ENCODE measurements at regions not wholly inside any gene's neighbourhood (a gene's known extent, or its start where the extent isn't known, plus 50 kb on each side); places are given as distances from the start of the nearest gene placed in this dataset.
"Not testable (repeated sequence)": the region's sequence is repeated elsewhere in the genome, so short reads cannot be mapped to it uniquely, and the experiment has no call there.

DNA sequence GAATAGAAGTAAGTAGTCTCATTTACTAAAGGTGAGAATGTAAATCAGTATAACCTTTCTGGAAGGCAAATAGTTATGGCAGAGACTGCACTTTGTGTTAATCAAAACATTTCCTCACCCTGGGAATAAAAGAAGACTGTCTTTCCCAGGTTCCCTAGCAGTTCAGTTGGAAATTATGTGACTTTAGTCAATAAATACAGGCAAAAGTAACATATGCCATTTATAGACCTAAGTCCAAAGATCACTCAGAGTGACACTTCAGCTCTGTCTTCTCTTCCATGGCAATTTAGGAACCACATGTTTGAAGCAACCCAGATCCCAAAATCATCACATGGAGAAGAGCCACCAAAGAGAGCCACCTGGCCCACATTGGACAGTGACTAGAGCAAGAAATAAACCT, 160.7 kb upstream of the SV2C start:
- H3K9me3 Mint-ChIP-seq: peaks cover 0 to 6% of the 10 kb centered on the region in 2 donors
- ATAC-seq (replicated peaks): no peak

DNA sequence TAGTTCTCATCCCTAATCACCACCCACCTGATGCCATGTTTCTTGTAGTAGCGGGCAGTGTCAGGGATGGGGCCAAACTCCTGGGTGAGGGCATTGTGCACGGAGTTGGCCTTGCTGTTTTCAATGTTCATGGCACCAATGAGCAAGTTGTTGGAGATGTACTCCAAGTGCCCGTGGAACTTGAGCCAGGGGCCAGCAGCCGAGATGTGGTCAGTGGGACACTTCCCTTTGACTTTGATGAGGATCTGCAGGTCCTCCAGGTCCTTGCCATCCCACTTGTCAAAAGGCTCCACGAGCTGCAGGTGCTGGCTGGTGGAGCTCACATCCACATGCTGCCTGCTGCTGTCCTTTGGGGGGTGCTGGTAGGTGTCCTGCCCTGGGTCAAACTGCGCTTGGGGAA, 162.2 kb upstream of the SV2C start:
- Mint-ChIP-seq H3K4me3 (no peak overlapping the region), H3K36me3 (no peaks in the 10 kb centered on the region), H3K4me1 (no peaks in the 10 kb centered on the region), H3K9me3 (no peaks in the 10 kb centered on the region), H3K27me3 (peaks cover 11 to 26% of the 10 kb centered on the region in 2 donors), H3K27ac (no peak overlapping the region)
- ATAC-seq (replicated peaks) (no peak), DNase-seq (no peak)

More for the DNA sequence above, 160.7 kb upstream of the SV2C start:
- Mint-ChIP-seq H3K27ac (no peak overlapping the region), H3K4me1 (no peaks in the 10 kb centered on the region), H3K4me3 (no peak overlapping the region), H3K36me3 (no peaks in the 10 kb centered on the region), H3K27me3 (peaks cover 11 to 14% of the 10 kb centered on the region in 2 donors)
- DNase-seq: no peak

DNA sequence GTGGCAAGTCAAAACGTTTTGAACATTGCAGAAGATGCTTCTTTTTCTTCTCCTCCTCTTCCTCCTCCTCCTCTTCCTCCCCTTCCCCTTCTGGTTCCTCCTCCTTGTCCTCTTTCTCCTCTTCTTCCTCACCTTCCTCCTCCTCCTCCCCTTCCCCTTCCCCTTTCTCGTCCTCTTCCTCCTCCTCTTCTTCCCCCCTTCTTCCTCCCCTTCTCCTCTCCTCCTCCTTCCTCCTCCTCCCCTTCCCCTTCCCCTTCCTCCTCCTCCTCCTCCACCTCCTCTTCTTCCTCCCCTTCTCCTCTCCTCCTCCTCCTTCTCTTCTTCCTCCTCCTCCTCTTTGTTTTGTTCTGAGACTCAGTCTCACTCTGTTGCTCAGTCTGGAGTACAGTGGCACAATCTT, 167.0 kb upstream of the SV2C start:
- H3K36me3 Mint-ChIP-seq: no peaks in the 10 kb centered on the region
- ATAC-seq (replicated peaks) (no peak), DNase-seq (no peak)
- H3K27me3 Mint-ChIP-seq: peaks cover 11 to 24% of the 10 kb centered on the region in 2 donors
- H3K4me3 Mint-ChIP-seq: no peak overlapping the region
- H3K9me3 Mint-ChIP-seq: no peaks in the 10 kb centered on the region
- H3K4me1 Mint-ChIP-seq: no peaks in the 10 kb centered on the region
- H3K27ac Mint-ChIP-seq: no peak overlapping the region

DNA sequence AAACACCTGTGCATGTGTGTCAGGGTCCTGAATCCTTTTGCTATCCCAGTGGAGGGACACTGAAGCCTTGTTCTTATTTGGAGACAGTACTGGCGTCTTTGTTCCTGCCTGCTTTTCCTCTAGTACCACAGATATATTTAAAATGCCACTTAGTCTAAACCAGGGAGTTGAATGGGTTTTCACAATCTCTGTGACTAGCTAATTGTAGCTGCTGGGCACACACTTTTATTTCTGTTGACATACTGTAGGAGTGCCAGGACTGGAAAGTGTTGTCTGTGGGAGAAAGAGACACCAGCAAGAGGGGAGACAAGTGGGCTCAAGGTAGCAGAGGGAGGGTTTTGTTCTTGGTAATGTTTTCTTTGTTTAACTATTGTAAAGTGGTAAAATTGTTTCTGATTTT, 174.0 kb upstream of the SV2C start:
- no peaks in the 10 kb centered on the region for H3K36me3 Mint-ChIP-seq
- no peak overlapping the region for H3K4me3 Mint-ChIP-seq
- H3K27ac Mint-ChIP-seq: no peak overlapping the region
- H3K27me3 Mint-ChIP-seq: peaks cover 9 to 18% of the 10 kb centered on the region in 2 donors
- no peaks in the 10 kb centered on the region for H3K9me3 Mint-ChIP-seq
- H3K4me1 Mint-ChIP-seq: no peaks in the 10 kb centered on the region
- ATAC-seq (replicated peaks) (no peak), DNase-seq (no peak)

DNA sequence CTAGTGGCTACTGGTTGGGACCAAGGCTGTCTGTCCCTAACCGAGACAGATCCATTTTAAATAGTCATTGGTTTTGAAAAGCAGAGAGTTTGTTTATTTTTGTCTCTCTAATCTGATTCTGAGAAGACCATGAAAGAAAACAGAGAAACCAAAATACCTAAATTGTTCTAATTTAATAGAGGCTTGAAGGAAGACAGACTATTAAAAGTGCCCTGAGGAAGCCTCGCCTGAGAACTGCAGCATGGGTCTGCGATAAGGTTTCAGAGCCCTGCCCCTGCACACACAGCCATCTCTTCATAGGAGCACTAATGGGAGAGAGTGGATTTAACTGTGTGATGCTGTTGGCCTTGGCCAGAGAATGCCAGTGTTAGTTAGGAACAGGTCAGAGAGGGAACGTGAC, 175.5 kb upstream of the SV2C start:
- peaks cover 20 to 28% of the 10 kb centered on the region in 2 donors for H3K27me3 Mint-ChIP-seq
- H3K4me3 Mint-ChIP-seq: no peak overlapping the region
- H3K27ac Mint-ChIP-seq: no peak overlapping the region
- no peaks in the 10 kb centered on the region for H3K36me3 Mint-ChIP-seq
- ATAC-seq (replicated peaks) (no peak), DNase-seq (no peak)
- no peaks in the 10 kb centered on the region for H3K9me3 Mint-ChIP-seq
- H3K4me1 Mint-ChIP-seq: no peaks in the 10 kb centered on the region

DNA sequence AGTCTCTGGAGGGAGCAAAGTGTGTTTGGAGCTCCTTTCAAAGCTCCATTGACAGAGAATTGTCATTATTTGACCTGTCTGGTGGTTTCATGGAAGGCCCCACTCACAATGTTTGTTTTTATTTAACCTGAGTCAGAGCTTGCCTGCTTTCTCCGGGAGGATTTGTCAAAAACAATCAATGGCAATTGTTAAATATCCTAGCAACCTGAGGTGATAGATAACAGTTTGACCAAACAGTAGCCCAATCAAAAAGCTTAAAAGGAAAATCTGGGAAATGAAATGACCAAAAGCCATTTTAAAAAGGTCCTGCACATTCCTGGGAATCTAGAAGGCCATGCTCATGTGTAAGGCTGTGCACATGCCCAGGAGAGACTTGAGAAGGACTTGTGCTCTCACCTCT, 177.2 kb upstream of the POC5 start:
- DNase-seq: no peak
- no peak for ATAC-seq (replicated peaks)

DNA sequence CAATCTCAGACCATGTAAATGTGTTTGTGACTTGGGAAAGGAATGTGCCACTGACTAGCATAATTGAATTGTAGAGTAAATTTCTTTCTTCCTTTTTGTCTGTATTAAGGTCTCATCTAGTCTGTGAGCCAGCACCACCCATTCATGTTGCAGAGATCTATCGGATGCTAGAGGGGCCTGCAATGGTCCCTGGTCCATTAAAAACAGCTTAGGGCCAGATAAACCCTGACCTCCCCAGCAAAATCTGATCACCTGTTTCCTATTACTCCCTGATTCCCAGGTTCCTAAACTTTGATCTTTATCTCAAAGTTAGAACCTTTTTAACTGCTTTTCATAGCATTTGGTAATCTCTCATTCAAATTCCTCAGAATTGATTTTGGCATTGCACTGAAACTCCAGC, 174.5 kb upstream of the POC5 start:
- no peaks in the 10 kb centered on the region for H3K36me3 Mint-ChIP-seq
- peaks cover 0 to 3% of the 10 kb centered on the region in 2 donors for H3K4me1 Mint-ChIP-seq
- H3K27me3 Mint-ChIP-seq: peaks cover 0 to 5% of the 10 kb centered on the region in 2 donors
- ATAC-seq (replicated peaks) (no peak), DNase-seq (no peak)
- H3K27ac Mint-ChIP-seq: no peak overlapping the region
- H3K9me3 Mint-ChIP-seq: peaks cover 4% of the 10 kb centered on the region in 2 donors
- H3K4me3 Mint-ChIP-seq: no peak overlapping the region

More for the DNA sequence above, 177.2 kb upstream of the POC5 start:
- peaks cover 2 to 4% of the 10 kb centered on the region in 2 donors for H3K9me3 Mint-ChIP-seq
- H3K27ac Mint-ChIP-seq: no peak overlapping the region
- no peak overlapping the region for H3K4me3 Mint-ChIP-seq
- H3K27me3 Mint-ChIP-seq: peaks cover 0 to 5% of the 10 kb centered on the region in 2 donors
- H3K4me1 Mint-ChIP-seq: peaks cover 0 to 3% of the 10 kb centered on the region in 2 donors
- H3K36me3 Mint-ChIP-seq: no peaks in the 10 kb centered on the region

DNA sequence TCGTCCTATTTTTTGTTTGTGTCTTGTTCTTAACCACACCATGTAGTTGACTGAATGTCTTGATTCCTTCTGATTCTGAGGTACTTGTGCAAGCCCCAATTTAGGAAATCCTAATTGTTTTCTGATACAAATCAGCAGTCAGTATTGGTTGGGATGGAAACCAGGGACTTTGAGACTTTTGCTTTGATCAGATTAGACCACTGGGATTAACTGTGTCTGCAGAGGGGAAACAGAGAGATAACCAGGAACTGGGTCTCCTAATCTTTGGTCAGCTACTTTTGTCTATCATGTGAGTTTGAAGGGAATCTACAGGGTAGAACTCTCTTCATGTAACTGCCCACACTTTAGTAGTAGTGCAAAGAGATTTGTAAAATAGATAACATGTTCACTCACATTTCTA, 173.8 kb upstream of the POC5 start:
- peaks cover 4% of the 10 kb centered on the region in 2 donors for H3K9me3 Mint-ChIP-seq
- peaks cover 0 to 5% of the 10 kb centered on the region in 2 donors for H3K27me3 Mint-ChIP-seq
- DNase-seq: no peak
- H3K4me1 Mint-ChIP-seq: peaks cover 0 to 6% of the 10 kb centered on the region in 2 donors
- H3K36me3 Mint-ChIP-seq: no peaks in the 10 kb centered on the region
- H3K27ac Mint-ChIP-seq: no peak overlapping the region
- no peak overlapping the region for H3K4me3 Mint-ChIP-seq
- ATAC-seq (replicated peaks): no peak

DNA sequence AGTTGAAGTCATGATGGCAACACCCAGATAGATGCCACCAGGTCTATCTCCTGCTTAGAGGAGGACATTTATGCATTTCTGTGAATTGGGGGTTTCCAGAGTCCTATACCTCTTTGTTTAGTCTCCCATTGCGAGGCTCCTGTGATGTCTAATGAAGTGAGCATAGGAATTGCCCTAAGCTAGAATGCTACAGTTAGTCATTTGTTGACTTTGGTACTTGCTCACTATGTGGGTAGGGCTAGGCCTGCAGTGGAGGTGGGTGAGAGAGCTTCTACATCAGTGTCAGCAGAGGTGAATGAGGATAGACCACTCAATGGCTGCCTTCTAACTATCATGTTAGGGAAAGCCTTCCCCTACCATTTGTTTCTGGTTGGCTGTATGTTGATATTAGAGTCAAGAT, 173.3 kb upstream of the POC5 start:
- H3K4me3 Mint-ChIP-seq: no peak overlapping the region

DNA sequence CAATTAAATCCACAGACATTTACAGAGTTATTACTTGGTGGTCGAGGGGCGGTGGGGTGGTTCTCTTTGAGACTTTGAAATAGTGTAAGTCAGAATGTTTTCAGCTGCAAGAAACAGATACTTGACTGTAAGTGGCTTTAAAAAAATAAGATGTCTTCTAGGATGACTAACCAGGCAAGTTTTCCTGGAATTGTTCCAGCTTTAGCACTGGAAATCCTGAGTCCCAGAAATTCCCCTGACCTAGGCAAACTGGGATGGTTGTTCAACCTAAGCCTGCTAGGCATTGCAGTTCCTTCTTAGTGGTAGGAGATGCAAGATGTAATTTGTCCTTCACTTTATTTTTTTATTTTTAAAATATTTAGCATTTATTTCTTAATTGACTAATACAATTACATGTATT, 169.5 kb upstream of the POC5 start:
- Mint-ChIP-seq H3K36me3 (no peaks in the 10 kb centered on the region), H3K4me3 (no peak overlapping the region), H3K27me3 (peaks cover 0 to 5% of the 10 kb centered on the region in 2 donors), H3K9me3 (peaks cover 0 to 2% of the 10 kb centered on the region in 2 donors), H3K27ac (no peak overlapping the region), H3K4me1 (peaks cover 0 to 3% of the 10 kb centered on the region in 2 donors)
- ATAC-seq (replicated peaks) (no peak), DNase-seq (no peak)

More for the DNA sequence above, 173.3 kb upstream of the POC5 start:
- H3K9me3 Mint-ChIP-seq: peaks cover 4% of the 10 kb centered on the region in 2 donors
- no peaks in the 10 kb centered on the region for H3K36me3 Mint-ChIP-seq
- H3K27ac Mint-ChIP-seq: no peak overlapping the region
- ATAC-seq (replicated peaks): peak in 1 of 2 donors; percentile 20
- DNase-seq: no peak
- H3K4me1 Mint-ChIP-seq: peaks cover 0 to 6% of the 10 kb centered on the region in 2 donors
- peaks cover 0 to 5% of the 10 kb centered on the region in 2 donors for H3K27me3 Mint-ChIP-seq

DNA sequence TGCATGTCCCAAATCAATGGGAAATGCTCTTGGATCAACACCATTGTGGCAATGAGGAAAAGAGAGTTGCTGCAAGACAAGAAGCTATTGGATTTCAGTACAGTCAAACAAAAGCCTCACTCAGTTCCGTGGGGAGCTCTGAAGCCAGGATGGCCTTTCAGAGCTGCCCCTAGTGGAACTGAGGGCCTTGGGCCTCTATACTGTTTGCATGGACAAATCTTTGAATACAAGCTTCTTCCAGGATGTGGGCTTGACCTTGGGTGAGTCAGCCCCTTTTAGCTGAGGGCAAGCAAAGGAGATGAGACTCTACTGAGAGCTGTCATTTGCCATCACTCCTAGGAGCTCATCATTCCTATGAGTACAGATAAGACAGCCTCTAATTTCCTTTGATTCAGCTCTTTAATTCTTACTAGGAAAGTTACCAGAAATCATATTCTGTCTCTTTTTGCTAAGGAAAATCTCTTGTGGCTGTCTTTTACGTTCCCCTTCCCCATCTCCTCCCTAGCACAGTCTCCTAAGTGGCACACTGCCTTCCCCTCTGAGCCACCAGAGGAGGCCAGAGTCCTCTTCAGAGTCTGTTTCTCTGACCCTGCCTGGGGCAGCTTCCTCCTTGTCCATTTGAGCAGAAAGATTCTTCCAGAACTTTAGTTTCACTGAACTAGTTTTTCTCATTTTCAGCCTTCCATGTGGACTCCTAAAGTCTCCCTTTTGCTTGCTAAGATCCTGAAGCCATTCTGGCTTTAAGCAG, 168.8 kb upstream of the POC5 start:
- Mint-ChIP-seq H3K36me3 (no peaks in the 10 kb centered on the region), H3K4me1 (peaks cover 0 to 3% of the 10 kb centered on the region in 2 donors), H3K27ac (no peak overlapping the region), H3K27me3 (peaks cover 0 to 5% of the 10 kb centered on the region in 2 donors), H3K9me3 (peaks cover 0 to 2% of the 10 kb centered on the region in 2 donors), H3K4me3 (no peak overlapping the region)
- ATAC-seq (replicated peaks) (peak in 1 of 2 donors; percentile 51), DNase-seq (no peak)

DNA sequence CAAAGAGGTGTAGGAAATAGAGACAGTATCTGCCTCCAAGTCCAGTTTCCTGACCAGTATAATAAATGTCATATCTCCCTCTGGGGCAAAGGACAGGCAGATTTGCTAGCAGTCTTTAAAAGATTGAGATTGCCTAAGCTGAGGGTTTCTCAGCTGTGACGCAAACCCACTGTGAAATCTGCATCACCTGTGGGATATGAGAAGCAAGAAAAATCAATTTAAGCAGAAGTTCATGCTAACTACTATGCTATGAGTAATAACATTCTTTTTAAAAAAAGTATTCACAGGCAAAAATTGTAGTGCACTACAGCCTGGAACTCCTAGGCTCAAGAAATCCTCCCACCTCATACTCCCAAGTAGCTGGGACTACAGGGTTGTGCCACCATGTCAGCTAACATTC, 168.1 kb upstream of the POC5 start:
- no peak overlapping the region for H3K27ac Mint-ChIP-seq
- DNase-seq (no peak), ATAC-seq (replicated peaks) (no peak)
- peaks cover 0 to 3% of the 10 kb centered on the region in 2 donors for H3K4me1 Mint-ChIP-seq
- H3K9me3 Mint-ChIP-seq: peaks cover 5 to 8% of the 10 kb centered on the region in 2 donors
- H3K27me3 Mint-ChIP-seq: peaks cover 0 to 5% of the 10 kb centered on the region in 2 donors
- no peaks in the 10 kb centered on the region for H3K36me3 Mint-ChIP-seq
- H3K4me3 Mint-ChIP-seq: no peak overlapping the region

DNA sequence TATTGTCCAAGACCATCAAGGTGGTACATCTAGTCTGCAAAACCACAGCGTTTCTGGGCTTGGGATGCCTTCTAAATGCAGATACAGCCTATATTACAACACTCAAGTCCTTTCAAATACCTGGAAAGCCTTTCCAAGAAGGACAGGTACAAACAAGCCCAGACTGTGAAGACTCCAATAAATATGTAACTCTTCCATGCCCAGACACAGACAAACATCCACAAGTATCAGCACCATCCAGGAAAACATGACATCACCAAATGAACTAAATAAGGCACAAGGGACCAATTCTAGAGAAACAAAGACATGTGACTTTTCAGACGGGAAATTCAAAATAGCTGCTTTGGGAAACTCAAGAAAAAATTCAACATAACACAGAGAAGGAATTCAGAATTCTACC, 152.7 kb upstream of the POC5 start:
- H3K4me3 Mint-ChIP-seq: no peak overlapping the region
- peaks cover 5 to 7% of the 10 kb centered on the region in 2 donors for H3K9me3 Mint-ChIP-seq
- no peak for ATAC-seq (replicated peaks)
- no peak for DNase-seq
- no peak overlapping the region for H3K27ac Mint-ChIP-seq
- no peaks in the 10 kb centered on the region for H3K36me3 Mint-ChIP-seq
- H3K27me3 Mint-ChIP-seq: peaks cover 15 to 20% of the 10 kb centered on the region in 2 donors
- no peaks in the 10 kb centered on the region for H3K4me1 Mint-ChIP-seq

DNA sequence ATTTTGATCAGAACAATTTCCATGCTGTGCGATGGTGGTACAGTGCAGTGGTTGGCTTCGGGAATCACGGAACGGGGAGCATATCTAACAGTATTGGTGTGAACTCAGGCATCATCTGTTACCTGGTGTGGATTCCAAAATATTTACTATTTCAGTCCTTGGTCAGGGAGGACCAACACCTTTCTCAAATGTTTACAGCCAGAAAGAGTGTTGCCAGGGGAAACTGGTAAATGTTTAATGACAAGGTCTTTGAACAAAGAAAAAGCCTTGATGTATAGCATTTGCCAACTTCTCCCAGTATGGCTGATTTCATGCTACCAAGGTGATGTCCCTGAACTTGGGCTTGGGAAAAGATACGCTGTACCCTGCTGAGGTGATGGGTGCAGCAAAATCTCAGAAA, 145.6 kb upstream of the POC5 start:
- DNase-seq (no peak), ATAC-seq (replicated peaks) (no peak)
- peaks cover 30 to 47% of the 10 kb centered on the region in 2 donors for H3K27me3 Mint-ChIP-seq
- H3K4me3 Mint-ChIP-seq: no peak overlapping the region
- no peak overlapping the region for H3K27ac Mint-ChIP-seq
- H3K36me3 Mint-ChIP-seq: no peaks in the 10 kb centered on the region
- no peaks in the 10 kb centered on the region for H3K4me1 Mint-ChIP-seq
- H3K9me3 Mint-ChIP-seq: peaks cover 0 to 1% of the 10 kb centered on the region in 2 donors

DNA sequence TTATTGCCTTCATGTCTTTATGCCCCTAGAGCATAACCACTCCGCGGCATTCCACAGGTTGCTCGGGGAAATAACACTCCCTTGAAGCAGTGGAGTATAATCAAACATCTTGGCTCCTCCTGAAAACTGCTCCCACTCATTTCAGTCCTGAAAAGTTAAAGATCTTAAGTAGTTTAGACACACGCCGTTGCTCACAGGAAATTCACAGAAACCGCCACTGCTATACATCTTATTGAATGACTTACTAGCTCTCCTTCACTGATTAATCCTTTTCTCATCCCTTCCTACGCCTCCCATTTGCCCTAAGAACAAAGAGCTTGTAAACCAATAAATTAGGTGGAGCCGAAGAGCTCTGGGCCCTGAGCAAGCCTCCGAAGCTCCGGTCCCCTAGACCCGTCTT, 142.4 kb upstream of the POC5 start:
- H3K27me3 Mint-ChIP-seq: peaks cover 25 to 33% of the 10 kb centered on the region in 2 donors
- H3K36me3 Mint-ChIP-seq; H3K4me1 Mint-ChIP-seq; DNase-seq; H3K4me3 Mint-ChIP-seq; ATAC-seq (replicated peaks); H3K9me3 Mint-ChIP-seq; H3K27ac Mint-ChIP-seq: not testable (repeated sequence)

Measured in stimulated activated naive B cell treated with anti-CD40 and anti-IgM and Interleukin-4, amounts not matched to agents 10 μg/mL and 1 μg/mL and 100 μg/mL, for 72 hours (primary cell).